ENCODE measurements at regions not wholly inside any gene's neighbourhood (a gene's known extent, or its start where the extent isn't known, plus 50 kb on each side); places are given as distances from the start of the nearest gene placed in this dataset.

- TF ChIP-seq CTCF (conservative IDR thresholded peaks at IDR 0.05; ENCODE audit: low read length) = no peak
- no peak for TF ChIP-seq EZH2phosphoT487 (IDR thresholded peaks at IDR 0.05; ENCODE audit: borderline replicate concordance, low read depth, low read length)
Observed at GRCh38 chr1:168888418-168888817, 159.4 kb upstream of the DPT start.
